SK-N-SH treated with all-trans-retinoic acid at 6 μM for 48 hours (cell line): ENCODE measurements at regions not wholly inside any gene's neighbourhood (a gene's known extent, or its start where the extent isn't known, plus 50 kb on each side); places are given as distances from the start of the nearest gene placed in this dataset.

Experiments used
- ATAC-seq: fragments of 200-7000 bp; cut with Tn5 transposase; 3 replicates; pipeline ENCODE4 v1.9.1; 2020; ENCODE audit warnings: mild to moderate bottlenecking, moderate library complexity
- ARNTL ChIP-seq: fragments of 450-650 bp; formaldehyde crosslinking; IDR thresholded peaks from 2 replicates; pipeline ENCODE4 v1.5.0; 2020; ENCODE audit warnings: low read depth, mild to moderate bottlenecking, moderate library complexity, borderline replicate concordance
- CREB5 ChIP-seq: fragments of 250-450 bp; sonication (Bioruptor Pico); IDR thresholded peaks from 2 replicates; pipeline ENCODE4 v1.5.1; 2020; ENCODE audit warnings: low read depth, mild to moderate bottlenecking, moderate library complexity
- CSRNP3 ChIP-seq: fragments of 250-450 bp; sonication (Bioruptor Pico); IDR thresholded peaks from 2 replicates; pipeline ENCODE4 v1.5.1; 2021; ENCODE audit warnings: mild to moderate bottlenecking, moderate library complexity
- GLIS3 ChIP-seq: fragments of 250-450 bp; sonication (Bioruptor Pico); IDR thresholded peaks from 2 replicates; pipeline ENCODE4 v1.5.0; 2020; ENCODE audit warnings: mild to moderate bottlenecking, moderate library complexity
- ISL1 ChIP-seq: fragments of 250-450 bp; sonication (Bioruptor Pico); IDR thresholded peaks from 2 replicates; pipeline ENCODE4 v2.1.2; 2022; ENCODE audit warnings: mild to moderate bottlenecking, moderate library complexity
- OSR1 ChIP-seq: fragments of 250-450 bp; sonication (Bioruptor Pico); IDR thresholded peaks from 2 replicates; pipeline ENCODE4 v1.8.0; 2022; ENCODE audit warnings: moderate library complexity, mild to moderate bottlenecking, inconsistent platforms
- POU6F1 ChIP-seq: fragments of 250-450 bp; sonication (Bioruptor Pico); IDR thresholded peaks from 2 replicates; pipeline ENCODE4 v1.8.0; 2021; ENCODE audit warnings: low read depth, mild to moderate bottlenecking, moderate library complexity, borderline replicate concordance
- PPARA ChIP-seq: fragments of 250-450 bp; sonication (Bioruptor Pico); IDR thresholded peaks from 2 replicates; pipeline ENCODE4 v1.5.0; 2020; ENCODE audit warnings: mild to moderate bottlenecking, borderline replicate concordance
- RARB ChIP-seq: fragments of 250-450 bp; sonication (Bioruptor Pico); IDR thresholded peaks from 2 replicates; pipeline ENCODE4 v1.8.0; 2021; ENCODE audit warnings: mild to moderate bottlenecking, moderate library complexity
- SNAI2 ChIP-seq: fragments of 250-450 bp; sonication (Bioruptor Pico); IDR thresholded peaks from 2 replicates; pipeline ENCODE4 v1.5.0; 2020; ENCODE audit warnings: mild to moderate bottlenecking, moderate library complexity
- TCF4 ChIP-seq: fragments of 250-450 bp; sonication (Bioruptor Pico); IDR thresholded peaks from 2 replicates; pipeline ENCODE4 v1.8.0; 2021; ENCODE audit warnings: mild to moderate bottlenecking, moderate library complexity, borderline replicate concordance
- TSHZ2 ChIP-seq: fragments of 250-450 bp; sonication (Bioruptor Pico); IDR thresholded peaks from 2 replicates; pipeline ENCODE4 v1.5.0; 2020; ENCODE audit warnings: mild to moderate bottlenecking, moderate library complexity
- ZC3H10 ChIP-seq: fragments of 250-450 bp; sonication (Bioruptor Pico); IDR thresholded peaks from 2 replicates; pipeline ENCODE4 v1.5.1; 2021; ENCODE audit warnings: mild to moderate bottlenecking, moderate library complexity
- ZFP30 ChIP-seq: fragments of 450-650 bp; formaldehyde crosslinking; IDR thresholded peaks from 2 replicates; pipeline ENCODE4 v1.5.0; 2022; ENCODE audit warnings: mild to moderate bottlenecking, moderate library complexity
- ZNF565 ChIP-seq: fragments of 450-650 bp; formaldehyde crosslinking; conservative IDR thresholded peaks from 2 replicates; pipeline ENCODE4 v1.5.0; 2020; ENCODE audit warnings: low read depth, mild to moderate bottlenecking, moderate library complexity
- ZNF8 ChIP-seq: fragments of 450-650 bp; formaldehyde crosslinking; IDR thresholded peaks from 2 replicates; pipeline ENCODE4 v1.5.0; 2020; ENCODE audit warnings: mild to moderate bottlenecking, moderate library complexity

- peak; percentile 84 for ATAC-seq
- 0 out of 2 replicates have a peak, but pooled peaks have one; percentile 35 for TF ChIP-seq PPARA (CRISPR knock-in tag)
- TF ChIP-seq ZNF565 (CRISPR knock-in tag) = no peak
- TF ChIP-seq CSRNP3 (CRISPR knock-in tag) = 0 out of 2 replicates have a peak, but pooled peaks have one; percentile 79
- no peak for TF ChIP-seq ZC3H10 (CRISPR knock-in tag)
- peak; percentile 90 for TF ChIP-seq ISL1
- no peak for TF ChIP-seq ARNTL
- TF ChIP-seq RARB (CRISPR knock-in tag) = no peak
- TF ChIP-seq ZNF8 (CRISPR knock-in tag) = 0 out of 2 replicates have a peak, but pooled peaks have one; percentile 17
- 0 out of 2 replicates have a peak, but pooled peaks have one; percentile 69 for TF ChIP-seq GLIS3
- peak; percentile 76; the same call in 1 of the 2 replicates for TF ChIP-seq CREB5
- peak; percentile 44; the same call in 1 of the 2 replicates for TF ChIP-seq TCF4
- 0 out of 2 replicates have a peak, but pooled peaks have one; percentile 49 for TF ChIP-seq SNAI2 (CRISPR knock-in tag)
- no peak for TF ChIP-seq OSR1 (CRISPR knock-in tag)
Measured at GRCh38 chr16:65833171-65833871, 533.2 kb upstream of the CDH5 start.

GRCh38 chr16:65832679-65833078 lies 533.8 kb upstream of the CDH5 start:
- peak; percentile 74 for ATAC-seq
- TF ChIP-seq SNAI2 (CRISPR knock-in tag) (no peak), OSR1 (CRISPR knock-in tag) (no peak), GLIS3 (no peak), ARNTL (no peak), TCF4 (no peak), ZNF565 (CRISPR knock-in tag) (no peak), ZNF8 (CRISPR knock-in tag) (no peak), POU6F1 (CRISPR knock-in tag) (no peak), ZFP30 (CRISPR knock-in tag) (no peak)
- TF ChIP-seq, all 23 proteins: peak for 0

GRCh38 chr16:65831903-65832666 lies 534.4 kb upstream of the CDH5 start:
- peak; percentile 76 for ATAC-seq

More at GRCh38 chr16:65831903-65832666, 534.4 kb upstream of the CDH5 start:
- TF ChIP-seq TSHZ2 (CRISPR knock-in tag) = peak; percentile 71; the same call in 1 of the 2 replicates
- no peak for TF ChIP-seq CREB5
- peak; percentile 48 for TF ChIP-seq TCF4
- peak; percentile 54 for TF ChIP-seq ISL1
